K562 (cell line): ENCODE measurements at regions not wholly inside any gene's neighbourhood (a gene's known extent, or its start where the extent isn't known, plus 50 kb on each side); places are given as distances from the start of the nearest gene placed in this dataset.

Experiments
- ATAC-seq: fragments of 200-7000 bp; cut with Tn5 transposase; 3 replicates; pipeline ENCODE4 v1.9.1; 2020; ENCODE audit warnings: moderate library complexity
- BruUV-seq: library from RNA; stranded (reverse); fragments of 400-500 nt; replicated peaks from 2 replicates; lab custom pipeline; 2021; lab: Mats Ljungman, UMichigan
- CTCF ChIA-PET: fragments of 300-600 bp; formaldehyde crosslinking; extraction: SDS; loops from one replicate; lab custom pipeline; 2021; ENCODE audit warnings: low intra/inter-chr PET ratio; lab: Yijun Ruan, JAX
- POLR2A ChIA-PET: fragments of 300-600, 350-650 bp; sonication (Branson Sonifier 250); formaldehyde crosslinking; extraction: SDS; loops from one replicate; lab custom pipeline; 2021; ENCODE audit warnings: antibody characterized with exemption, inconsistent platforms; lab: Yijun Ruan, JAX
- DNase-seq, 4 experiments: peaks; one replicate each; pipeline versions ENCODE4 v3.0.0 to v3.0.0-alpha.2; 2011 to 2018; ENCODE audit warnings: low spot score in 3 of 4, mixed read lengths in 3 of 4; ENCODE audit errors: extremely low read depth in 1 of 4
- FAIRE-seq: peaks from 2 replicates; lab custom pipeline; 2011; peaks lifted over from hg19 to GRCh38; lab: Jason Lieb, UNC
- H2AFZ ChIP-seq: 2 replicates; pipeline ENCODE4 v1.6.0; 2011; ENCODE audit warnings: low read depth, low read length, control low read depth, inconsistent platforms
- H3K27ac ChIP-seq: fragments of 200-600 bp; 3 replicates; pipeline ENCODE4 v1.8.0; 2011; ENCODE audit warnings: low read depth, mild to moderate bottlenecking, control low read depth, inconsistent platforms, low read length, moderate library complexity, mixed read lengths; ENCODE audit errors: extremely low read depth
- H3K27me3 ChIP-seq, 2 experiments: fragments of 300-600 bp in 1 of 2; 2 replicates in 1 of 2; 3 replicates in 1 of 2; pipeline versions ENCODE4 v1.6.0 to v1.8.0; 2011; ENCODE audit warnings: inconsistent platforms in 2 of 2, low read length in 2 of 2, mild to moderate bottlenecking in 1 of 2, mixed read lengths in 1 of 2, moderate library complexity in 1 of 2; ENCODE audit not compliant: control insufficient read depth in 2 of 2, insufficient read depth in 2 of 2
- H3K36me3 ChIP-seq: fragments of 300-600 bp; 3 replicates; pipeline ENCODE4 v1.8.0; 2011; ENCODE audit warnings: mild to moderate bottlenecking, low read length, inconsistent platforms; ENCODE audit not compliant: control insufficient read depth, insufficient read depth
- H3K4me1 ChIP-seq, 2 experiments: fragments of 200-600 bp in 1 of 2; replicated peaks in 1 of 2; 2 replicates in 1 of 2; 3 replicates in 1 of 2; pipeline versions ENCODE4 v1.5.1 to v1.8.0; 2011; ENCODE audit warnings: inconsistent platforms in 2 of 2, low read length in 2 of 2, mild to moderate bottlenecking in 1 of 2, mixed read lengths in 1 of 2, moderate library complexity in 1 of 2; ENCODE audit not compliant: control insufficient read depth in 2 of 2, insufficient read depth in 2 of 2
- H3K4me2 ChIP-seq: 2 replicates; pipeline ENCODE4 v1.6.1; 2011; ENCODE audit warnings: low read length, control low read depth, inconsistent platforms, mixed read lengths; ENCODE audit not compliant: insufficient read depth
- H3K4me3 ChIP-seq: fragments of 200-600 bp; sonication (generic), shearing (Covaris generic); 2 replicates; pipeline ENCODE4 v1.5.1; 2016; ENCODE audit warnings: control low read depth, inconsistent platforms
- H3K79me2 ChIP-seq: fragments of 200-600 bp; 3 replicates; pipeline ENCODE4 v1.8.0; 2011; ENCODE audit warnings: low read length, inconsistent platforms; ENCODE audit not compliant: control insufficient read depth, insufficient read depth
- H3K9ac ChIP-seq, 2 experiments: 2 replicates each; pipeline versions ENCODE4 v1.6.0 to v1.6.1; 2011; ENCODE audit warnings: low read depth in 2 of 2, low read length in 2 of 2, control low read depth in 1 of 2, inconsistent platforms in 1 of 2, mild to moderate bottlenecking in 1 of 2, mixed read lengths in 1 of 2; ENCODE audit not compliant: insufficient read depth in 1 of 2
- H3K9me1 ChIP-seq: one replicate; pipeline ENCODE4 v1.6.0; 2011; ENCODE audit warnings: inconsistent platforms, mild to moderate bottlenecking, low read length, moderate library complexity; ENCODE audit not compliant: control insufficient read depth, insufficient read depth
- H3K9me3 ChIP-seq: replicated peaks from 2 replicates; pipeline ENCODE4 v1.5.1; 2011; ENCODE audit warnings: low read depth, low read length, inconsistent platforms; ENCODE audit not compliant: control insufficient read depth, insufficient read depth
- H4K20me1 ChIP-seq: replicated peaks from 2 replicates; pipeline ENCODE4 v1.6.1; 2011; ENCODE audit warnings: low read length, inconsistent platforms, mixed read lengths; ENCODE audit not compliant: control insufficient read depth, insufficient read depth
- BCL6 ChIP-seq: fragments of 250-450 bp; sonication (Bioruptor Pico); IDR thresholded peaks from 2 replicates; pipeline ENCODE4 v1.4.0; 2020
- FOXJ3 ChIP-seq: sonication (generic); formaldehyde crosslinking; IDR thresholded peaks from 2 replicates; pipeline ENCODE4 v1.4.0; 2020; ENCODE audit warnings: mild to moderate bottlenecking, missing genetic modification reagents
- PREB ChIP-seq: sonication (generic); formaldehyde crosslinking; IDR thresholded peaks from 2 replicates; pipeline ENCODE4 v1.8.1; 2023; ENCODE audit warnings: mild to moderate bottlenecking, missing genetic modification reagents
- TAF1 ChIP-seq: IDR thresholded peaks from 2 replicates; pipeline ENCODE4 v1.6.1; 2011; ENCODE audit warnings: mild to moderate bottlenecking, low read length, moderate library complexity; ENCODE audit not compliant: insufficient read depth, control insufficient read depth, severe bottlenecking; ENCODE audit errors: extremely low read depth
- ZNF175 ChIP-seq: fragments of 200-800 bp; sonication (Bioruptor generic); IDR thresholded peaks from 2 replicates; pipeline ENCODE4 v1.6.1; 2016; ENCODE audit warnings: low read depth, mild to moderate bottlenecking, missing genetic modification characterization, missing compliant biosample characterization
- ZNF197 ChIP-seq: fragments of 200-800 bp; sonication (Bioruptor generic); IDR thresholded peaks from 2 replicates; pipeline ENCODE4 v1.6.1; 2016; ENCODE audit warnings: low read depth, missing genetic modification characterization, missing compliant biosample characterization
- ZNF507 ChIP-seq: conservative IDR thresholded peaks from 2 replicates; pipeline ENCODE4 v1.6.1; 2017; ENCODE audit warnings: missing genetic modification characterization, missing compliant biosample characterization
- WGBS: fragments of 100-300 bp; shearing (Covaris generic); methylation state at CpG from one replicate; pipeline ENCODE4 v1.1.6; 2016; ENCODE audit warnings: low coverage, mixed read lengths; ENCODE audit not compliant: insufficient coverage; ENCODE audit errors: missing lambda C conversion rate; 5-methylcytosine and 5-hydroxymethylcytosine counted together
- in situ Hi-C: fragments of 300-500 bp; cut with MboI; formaldehyde crosslinking; loops from 4 replicates; pipeline ENCODE4 v1.15.0; 2018; ENCODE audit warnings: inconsistent platforms, mixed read lengths
- intact Hi-C: fragments of 100-400 bp; cut with micrococcal nuclease; formaldehyde crosslinking; loops from 2 replicates; pipeline ENCODE4 v1.14.2; 2022

GRCh38 chr21:39121600-39122355 lies 61.5 kb downstream of the PSMG1 start:
- Histone ChIP-seq H2AFZ (no peak overlapping the region), H3K9ac (no peak overlapping the region), H3K9me1 (no peaks in the 10 kb centered on the region), H4K20me1 (no peaks in the 10 kb centered on the region), H3K4me3 (no peak overlapping the region), H3K27me3 (peaks cover 27 to 49% of the 10 kb centered on the region in 2 experiments), H3K4me2 (no peak overlapping the region), H3K79me2 (no peaks in the 10 kb centered on the region), H3K9me3 (no peaks in the 10 kb centered on the region), H3K4me1 (peaks cover 0 to 4% of the 10 kb centered on the region in 2 experiments; a peak in 1 of 5 replicates), H3K27ac (no peak overlapping the region), H3K36me3 (no peaks in the 10 kb centered on the region)
- in situ Hi-C loops (no loop called here), intact Hi-C loops (loop anchor here (10.0 kb wide), 1 partner anchor 197 kb away; no protein-coding TSS in a partner anchor)
- ChIA-PET POLR2A (no interaction called here), CTCF (no interaction called here)
- no peak for FAIRE-seq
- no peak for TF ChIP-seq PREB (CRISPR knock-in tag)
- no peak for TF ChIP-seq TAF1
- TF ChIP-seq ZNF507 (tag), result no peak
- no peak for TF ChIP-seq FOXJ3 (CRISPR knock-in tag)
- TF ChIP-seq ZNF197 (CRISPR knock-in tag), result no peak
- TF ChIP-seq BCL6, result no peak
- TF ChIP-seq ZNF175 (CRISPR knock-in tag), result no peak
- no peak for ATAC-seq
- 0% methylated on average over 7 of the region's 7 CpGs for WGBS
- DNase-seq, result no peak
- no TSS peak for BruUV-seq
